PFSK-1 (cell line): ENCODE measurements at regions not wholly inside any gene's neighbourhood (a gene's known extent, or its start where the extent isn't known, plus 50 kb on each side); places are given as distances from the start of the nearest gene placed in this dataset.

ENCODE experiments used
- FOXP2 ChIP-seq: optimal IDR thresholded peaks from 2 replicates; pipeline ENCODE3; 2011; ENCODE audit warnings: borderline replicate concordance, control low read depth, inconsistent platforms; ENCODE audit not compliant: insufficient read depth; ENCODE audit errors: extremely low read length, extremely low read depth
- POLR2AphosphoS5 ChIP-seq: IDR thresholded peaks from 2 replicates; pipeline ENCODE4 v1.6.1; 2012; ENCODE audit warnings: low read depth, mild to moderate bottlenecking, control low read depth, low read length, moderate library complexity
- TAF1 ChIP-seq: IDR thresholded peaks from 2 replicates; pipeline ENCODE4 v1.6.1; 2012; ENCODE audit warnings: low read length, control low read depth, borderline replicate concordance; ENCODE audit not compliant: insufficient read depth

DNA sequence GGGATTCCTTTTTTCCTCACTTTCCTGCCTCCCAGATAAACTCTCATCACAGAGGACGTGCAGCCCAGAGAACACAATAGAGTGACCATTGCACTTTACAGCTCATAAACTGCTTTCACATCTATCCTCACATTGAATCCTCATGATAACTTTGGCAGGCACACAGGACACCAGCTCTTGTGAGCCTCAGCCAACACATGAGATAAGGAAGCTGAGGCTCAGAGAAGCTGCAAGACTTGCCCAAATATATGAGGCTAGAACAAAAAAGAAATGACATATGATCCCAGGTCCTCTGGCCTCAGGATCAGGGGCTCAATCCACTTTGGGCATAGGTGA lies 85.0 kb upstream of the CPEB2 start:
- TF ChIP-seq TAF1 (no peak), POLR2AphosphoS5 (no peak), FOXP2 (no peak)
